ENCODE measurements at regions not wholly inside any gene's neighbourhood (a gene's known extent, or its start where the extent isn't known, plus 50 kb on each side); places are given as distances from the start of the nearest gene placed in this dataset.

DNA sequence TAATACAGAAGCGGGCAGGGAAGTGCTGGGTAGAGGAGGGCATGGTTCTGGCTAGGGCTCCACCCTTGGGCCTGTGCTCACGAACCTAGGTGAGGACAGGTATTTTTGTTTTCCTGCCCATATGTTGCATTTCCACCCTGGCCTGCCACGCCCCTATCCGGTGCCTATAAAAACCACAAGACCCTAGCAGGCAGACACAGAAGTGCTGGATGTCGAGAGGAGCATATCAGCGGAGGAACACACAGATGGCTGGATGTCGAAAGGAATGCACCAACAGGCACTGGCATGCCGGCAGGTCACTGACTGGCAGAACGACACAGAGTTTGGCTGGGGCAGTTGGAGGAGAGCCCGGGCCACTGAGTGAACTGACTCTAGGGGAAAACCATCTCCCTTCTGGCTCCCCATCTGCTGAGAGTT, 316.6 kb upstream of the BOD1L1 start:
- TF ChIP-seq CTCF (IDR thresholded peaks at IDR 0.05 in 8 of 11, conservative IDR thresholded peaks at IDR 0.05 in 3 of 11) (no peak), POLR2A (IDR thresholded peaks at IDR 0.05) (no peak), POLR2AphosphoS5 (IDR thresholded peaks at IDR 0.05) (no peak)

Measured in spleen (tissue), 7 donors.